Embryonic facial prominence (tissue), 1 donor: ENCODE measurements at regions not wholly inside any gene's neighbourhood (a gene's known extent, or its start where the extent isn't known, plus 50 kb on each side); places are given as distances from the start of the nearest gene placed in this dataset.

ENCODE experiments used
- DNase-seq: peaks from one replicate; pipeline ENCODE4 v3.0.0-alpha.2; 2016; ENCODE audit errors: extremely low spot score

GRCh38 chr15:58271410-58271809 is 133.2 kb downstream of the AQP9 start:
- DNase-seq, result no peak

GRCh38 chr15:58273104-58273503 is 134.9 kb downstream of the AQP9 start:
- DNase-seq, result no peak

GRCh38 chr15:58274885-58275284 is 136.7 kb downstream of the AQP9 start:
- DNase-seq, result no peak

DNA sequence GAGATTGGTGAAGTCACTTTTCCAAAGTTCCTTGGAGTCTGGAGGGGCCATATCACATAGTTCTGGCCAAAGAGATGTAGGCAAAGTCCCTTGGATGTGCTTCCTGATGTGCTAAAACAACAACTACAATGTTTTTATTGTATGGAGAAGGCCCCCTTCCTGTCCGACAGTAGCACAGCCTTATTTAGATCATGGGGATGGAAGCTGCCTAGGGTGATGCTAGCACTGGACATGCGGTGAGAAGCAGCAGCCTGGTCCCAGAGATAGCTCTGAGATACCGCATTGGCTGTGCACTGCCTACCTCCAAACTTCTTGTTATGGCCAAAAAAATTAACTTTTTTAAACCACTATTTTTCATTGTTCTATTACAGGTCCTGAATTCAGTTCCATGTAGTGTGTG is 137.6 kb downstream of the AQP9 start:
- DNase-seq, result no peak

- no peak for DNase-seq
Measured at GRCh38 chr15:58276924-58277323, 138.7 kb downstream of the AQP9 start.

DNA sequence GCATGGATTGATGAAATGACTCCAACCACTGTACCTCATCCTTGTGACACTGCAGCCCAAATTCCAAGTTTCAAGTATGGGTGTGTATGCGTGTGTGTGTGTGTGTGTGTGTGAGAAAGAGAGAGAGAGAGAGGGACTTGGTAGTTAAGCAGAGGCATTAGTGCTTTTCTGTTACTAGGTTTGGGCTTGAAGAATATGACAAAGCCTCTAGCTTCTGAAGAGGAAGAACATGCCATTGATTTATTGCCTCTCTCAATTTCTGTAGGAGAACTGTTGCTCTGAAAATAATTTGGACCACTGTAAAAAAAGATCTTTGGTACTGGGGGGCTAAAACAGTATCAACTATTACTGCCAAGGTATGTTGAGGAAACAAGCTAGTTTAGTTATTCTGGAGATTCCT is 139.2 kb downstream of the AQP9 start:
- DNase-seq, result no peak

- DNase-seq, result no peak
Measured at GRCh38 chr15:58279106-58279505, 140.9 kb downstream of the AQP9 start.

DNA sequence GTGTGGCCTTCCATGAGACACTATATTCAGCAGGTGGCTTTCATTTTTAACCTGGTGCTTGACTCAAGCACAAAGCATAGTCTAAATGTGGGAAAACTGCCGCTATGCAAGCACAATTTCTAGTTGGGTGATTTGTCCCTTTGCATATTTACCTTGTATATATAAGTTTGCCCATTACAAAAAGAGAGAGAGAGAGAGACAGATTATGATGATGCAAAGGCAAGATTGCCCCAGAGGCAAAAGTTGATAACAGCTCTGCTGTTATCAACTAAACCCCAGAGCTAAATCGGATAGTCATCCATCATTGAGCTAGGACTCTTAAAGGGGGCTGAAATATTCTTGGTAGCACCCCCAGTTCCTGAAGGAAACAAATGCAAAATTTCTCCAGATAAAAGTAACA is 141.5 kb downstream of the AQP9 start:
- DNase-seq, result no peak

DNA sequence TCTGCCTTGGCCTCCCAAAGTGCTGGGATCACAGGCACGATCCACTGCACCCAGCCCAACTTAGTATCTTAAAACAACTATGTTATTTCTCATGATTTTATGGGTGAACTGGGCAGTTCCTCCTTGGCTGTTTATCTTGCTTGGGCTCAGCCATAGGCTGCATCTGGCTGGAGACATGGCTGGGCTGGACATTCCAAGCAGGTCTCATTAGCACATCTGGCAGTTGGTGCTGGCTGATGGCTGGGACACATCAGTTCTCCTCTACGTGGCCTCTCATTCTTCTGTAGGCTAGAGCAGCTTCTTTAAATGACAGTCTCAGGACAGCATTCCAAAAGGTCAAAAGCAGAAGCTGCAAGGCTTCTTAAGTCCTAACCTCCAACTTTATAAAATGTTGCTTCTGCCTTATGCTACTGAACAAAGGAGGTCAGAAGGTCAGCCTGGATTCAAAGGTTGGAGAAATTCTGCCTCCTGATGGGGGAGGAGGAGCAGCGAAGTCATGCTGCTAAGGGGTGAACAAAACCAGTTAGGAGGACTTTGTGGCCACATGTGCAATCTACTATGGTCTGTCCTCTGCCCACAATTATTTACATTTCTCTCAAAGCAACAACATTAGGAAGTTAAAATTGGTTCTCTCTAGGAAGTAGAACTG is 144.0 kb downstream of the AQP9 start:
- DNase-seq, result no peak

DNA sequence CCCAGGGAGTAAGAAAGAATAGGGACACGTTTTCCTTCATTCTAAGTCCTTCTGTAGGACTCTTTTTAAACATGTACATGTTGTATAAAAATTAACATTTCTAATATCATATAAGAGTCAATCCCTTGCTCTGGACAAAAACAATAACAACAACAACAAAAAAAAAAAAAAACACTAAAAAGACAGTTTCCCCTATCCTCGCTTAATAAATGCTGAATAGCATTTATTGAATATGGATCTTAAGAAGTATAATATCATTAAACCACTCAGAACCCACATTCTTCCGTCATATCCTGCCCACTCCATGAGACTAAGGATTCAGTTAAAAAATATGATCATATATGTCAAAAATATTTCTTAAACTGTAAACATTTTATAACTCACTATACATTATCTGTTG is 145.1 kb downstream of the AQP9 start:
- DNase-seq, result no peak

GRCh38 chr15:58284293-58284692 is 146.1 kb downstream of the AQP9 start:
- no peak for DNase-seq

DNA sequence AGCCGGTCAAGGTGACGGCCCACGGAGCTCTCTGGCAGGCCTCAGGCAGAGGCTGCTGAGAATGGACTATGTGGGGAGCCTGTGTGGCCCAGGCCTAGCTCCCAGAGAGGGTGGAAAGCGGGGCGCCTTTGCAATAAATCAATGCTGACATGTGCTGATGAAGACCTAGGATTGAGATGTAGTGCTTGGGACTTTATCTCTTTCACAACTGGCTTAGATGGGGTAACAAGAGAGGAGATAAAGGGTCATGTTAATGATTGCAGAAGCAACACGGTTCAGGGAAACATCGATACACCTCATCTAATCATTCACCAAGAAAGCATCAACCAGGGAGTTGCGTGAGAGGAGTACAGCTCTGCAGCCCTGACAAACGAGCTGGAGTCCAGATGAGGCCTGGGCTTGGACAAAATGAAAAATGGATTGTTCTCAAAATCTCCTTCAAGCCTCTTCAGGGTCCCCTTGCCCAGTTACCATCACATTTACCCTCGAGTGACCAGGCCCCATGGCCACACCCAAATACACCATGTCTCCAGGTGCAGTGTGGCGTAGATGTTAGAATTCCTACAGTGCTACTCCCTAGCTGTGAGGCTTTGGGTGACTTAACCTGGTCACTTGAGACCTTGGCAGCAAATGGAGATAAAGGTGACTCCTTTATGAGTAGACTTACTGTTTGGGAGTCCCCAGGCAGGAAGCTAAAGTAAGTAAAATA is 146.4 kb upstream of the LIPC start:
- no peak for DNase-seq

DNA sequence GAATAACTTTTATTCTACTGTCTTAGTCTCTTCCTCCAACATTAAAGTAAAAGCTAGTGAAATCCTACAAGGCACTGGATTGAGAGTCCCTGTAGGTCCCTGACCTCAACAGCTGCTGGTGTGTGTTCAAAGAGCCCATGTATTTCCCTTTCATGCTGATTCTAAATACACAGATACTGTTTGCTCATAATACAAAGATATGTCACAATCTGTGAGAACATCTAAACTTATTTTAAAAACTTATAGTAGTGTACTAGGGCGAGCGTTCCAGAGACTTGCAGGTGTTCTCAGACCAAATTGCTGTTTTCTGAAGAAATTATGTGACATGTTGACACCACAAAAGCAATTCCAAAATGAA is 145.9 kb upstream of the LIPC start:
- no peak for DNase-seq

DNA sequence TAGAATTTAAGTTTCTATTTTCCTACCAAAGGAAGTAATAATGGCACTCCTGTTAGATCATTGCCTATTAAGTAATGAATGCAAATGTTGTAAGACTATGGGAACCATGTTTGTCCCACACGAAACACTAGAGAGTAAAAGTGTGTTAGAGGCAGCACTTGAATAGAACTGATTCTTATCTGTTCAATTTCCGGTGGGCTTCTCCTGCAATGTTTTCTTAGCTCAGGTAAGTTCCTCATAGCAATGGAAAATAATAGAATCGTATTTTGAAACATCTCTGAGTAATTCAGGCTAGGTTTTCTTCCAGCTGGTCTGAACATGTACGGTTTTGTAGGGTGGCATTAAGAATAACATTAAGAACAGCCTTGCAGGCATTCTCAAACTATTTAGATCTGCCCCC is 145.3 kb upstream of the LIPC start:
- DNase-seq, result no peak

GRCh38 chr15:58287891-58288290 is 143.9 kb upstream of the LIPC start:
- no peak for DNase-seq

DNA sequence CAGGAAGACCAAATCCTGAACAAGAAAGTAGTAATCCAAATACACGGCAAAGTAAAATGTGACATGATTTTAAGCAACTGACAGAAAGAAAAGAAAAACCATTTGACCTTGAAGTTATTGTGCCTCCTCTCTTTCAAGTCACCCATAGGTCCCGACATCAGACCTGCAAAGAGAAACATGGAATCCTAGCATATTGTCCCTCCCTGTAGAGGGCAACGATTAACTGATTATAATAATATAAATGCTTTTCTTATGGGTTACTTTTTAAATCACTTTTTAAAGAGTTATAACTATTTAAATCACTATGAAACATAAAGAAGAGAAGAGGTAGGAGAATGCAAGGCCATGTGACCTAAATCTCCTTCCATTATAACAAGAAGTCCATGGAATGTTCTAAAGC is 143.2 kb upstream of the LIPC start:
- DNase-seq, result no peak

DNA sequence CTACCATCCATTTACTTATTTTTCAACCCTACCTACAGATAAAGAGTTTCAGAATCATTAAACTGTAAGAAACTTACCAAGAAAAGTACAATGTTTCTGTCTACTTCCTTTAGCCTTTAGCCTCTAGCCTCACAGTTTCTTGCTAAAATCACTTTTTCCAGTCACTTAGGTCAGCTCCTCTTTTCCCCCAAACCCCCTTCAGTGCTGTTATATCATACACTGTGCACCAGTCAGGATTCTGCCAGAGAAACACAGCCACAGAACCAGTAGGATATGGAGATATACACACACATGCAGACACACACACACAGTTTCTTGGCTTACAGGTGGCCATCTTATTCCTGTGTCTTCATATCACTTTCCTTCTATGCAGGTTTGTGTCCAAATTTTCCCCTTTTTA is 139.9 kb upstream of the LIPC start:
- no peak for DNase-seq

GRCh38 chr15:58292751-58293175 is 139.0 kb upstream of the LIPC start:
- no peak for DNase-seq

GRCh38 chr15:58293622-58294550 is 137.9 kb upstream of the LIPC start:
- no peak for DNase-seq

- no peak for DNase-seq
Measured at GRCh38 chr15:58294681-58295254, 137.0 kb upstream of the LIPC start.

DNA sequence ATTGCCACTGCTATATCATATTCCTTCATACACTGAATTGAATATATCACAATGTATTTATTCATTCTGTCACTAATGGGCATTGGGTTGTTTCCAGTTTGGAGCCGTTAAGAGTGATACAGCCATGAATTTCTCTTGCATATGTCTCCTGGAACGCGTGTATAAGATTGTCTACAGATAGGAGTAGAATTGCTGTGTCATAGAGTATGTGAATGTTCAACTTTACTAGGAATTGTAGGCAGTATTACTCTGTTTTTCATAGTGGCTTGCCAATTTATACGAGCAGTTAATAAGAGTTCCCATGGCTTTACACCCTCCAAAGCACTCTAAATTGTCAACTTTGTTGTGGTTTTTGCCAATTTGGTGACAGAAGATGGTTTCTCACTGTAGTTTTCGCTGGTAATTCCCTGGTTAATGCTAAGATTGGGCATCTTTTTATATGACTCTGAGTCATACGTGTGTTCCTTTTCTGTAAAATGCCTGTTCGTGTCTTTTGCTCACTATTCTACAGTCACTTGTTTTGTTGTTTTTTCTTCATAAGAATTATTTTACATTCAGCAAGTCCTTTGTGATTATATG is 136.1 kb upstream of the LIPC start:
- DNase-seq, result no peak

GRCh38 chr15:58296276-58296675 is 135.5 kb upstream of the LIPC start:
- no peak for DNase-seq
